ENCODE measurements at regions not wholly inside any gene's neighbourhood (a gene's known extent, or its start where the extent isn't known, plus 50 kb on each side); places are given as distances from the start of the nearest gene placed in this dataset.

DNA sequence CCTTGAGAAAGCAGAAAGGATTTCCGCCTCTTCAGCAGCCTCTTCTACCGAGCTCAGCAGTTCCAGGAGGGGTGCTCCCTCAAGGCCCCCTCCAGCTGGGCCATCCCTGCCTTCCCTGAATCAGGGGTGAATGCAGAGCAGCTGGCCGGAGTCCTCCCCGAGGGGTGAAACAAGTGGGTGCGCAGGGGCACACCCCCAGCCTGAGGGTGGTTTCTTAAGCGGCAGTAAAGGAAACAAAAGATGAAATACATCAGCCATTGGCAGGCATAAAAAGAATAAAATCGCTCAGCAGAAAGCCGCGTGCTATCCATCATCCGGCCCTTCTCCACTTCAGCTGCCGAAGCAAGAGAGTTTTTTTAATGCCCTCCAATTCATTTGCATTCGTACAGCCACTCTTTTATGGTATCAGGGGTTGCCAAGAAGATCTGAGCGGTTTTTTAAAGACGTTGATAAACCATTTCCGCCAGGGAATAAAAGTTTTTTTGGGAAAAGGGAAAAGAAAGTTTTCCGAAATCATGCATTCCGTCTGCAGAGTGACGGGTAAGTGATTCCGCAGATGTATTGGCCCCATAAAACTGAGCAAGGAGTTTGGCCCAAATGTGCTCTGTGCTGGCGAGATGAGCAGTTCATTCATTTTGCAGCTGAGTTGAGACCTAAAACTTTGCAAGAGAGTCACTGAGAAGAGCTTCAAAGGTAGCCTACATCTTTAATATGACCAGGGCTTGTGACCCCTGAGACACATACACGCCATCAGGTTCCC, 73.7 kb upstream of the ZC3H12A start:
- TF ChIP-seq, protein P1, sequence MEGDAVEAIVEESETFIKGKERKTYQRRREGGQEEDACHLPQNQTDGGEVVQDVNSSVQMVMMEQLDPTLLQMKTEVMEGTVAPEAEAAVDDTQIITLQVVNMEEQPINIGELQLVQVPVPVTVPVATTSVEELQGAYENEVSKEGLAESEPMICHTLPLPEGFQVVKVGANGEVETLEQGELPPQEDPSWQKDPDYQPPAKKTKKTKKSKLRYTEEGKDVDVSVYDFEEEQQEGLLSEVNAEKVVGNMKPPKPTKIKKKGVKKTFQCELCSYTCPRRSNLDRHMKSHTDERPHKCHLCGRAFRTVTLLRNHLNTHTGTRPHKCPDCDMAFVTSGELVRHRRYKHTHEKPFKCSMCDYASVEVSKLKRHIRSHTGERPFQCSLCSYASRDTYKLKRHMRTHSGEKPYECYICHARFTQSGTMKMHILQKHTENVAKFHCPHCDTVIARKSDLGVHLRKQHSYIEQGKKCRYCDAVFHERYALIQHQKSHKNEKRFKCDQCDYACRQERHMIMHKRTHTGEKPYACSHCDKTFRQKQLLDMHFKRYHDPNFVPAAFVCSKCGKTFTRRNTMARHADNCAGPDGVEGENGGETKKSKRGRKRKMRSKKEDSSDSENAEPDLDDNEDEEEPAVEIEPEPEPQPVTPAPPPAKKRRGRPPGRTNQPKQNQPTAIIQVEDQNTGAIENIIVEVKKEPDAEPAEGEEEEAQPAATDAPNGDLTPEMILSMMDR (IDR thresholded peaks at IDR 0.05; ENCODE audit: low read depth, low read length, missing control alignments) = no peak
- in situ Hi-C loops (cut with HindIII; ENCODE audit: low pct_ligation_motif_present, low sequenced_read_pairs) = no loop called here
- DNase-seq = no peak
- no peak overlapping the region for H3K27ac ChIP-seq
- no peak overlapping the region for H3K4me3 ChIP-seq (ENCODE audit: low read depth, low read length)
- no peaks in the 10 kb centered on the region for H3K36me3 ChIP-seq (replicated peaks)
- H3K27me3 ChIP-seq (replicated peaks) = no peaks in the 10 kb centered on the region

DNA sequence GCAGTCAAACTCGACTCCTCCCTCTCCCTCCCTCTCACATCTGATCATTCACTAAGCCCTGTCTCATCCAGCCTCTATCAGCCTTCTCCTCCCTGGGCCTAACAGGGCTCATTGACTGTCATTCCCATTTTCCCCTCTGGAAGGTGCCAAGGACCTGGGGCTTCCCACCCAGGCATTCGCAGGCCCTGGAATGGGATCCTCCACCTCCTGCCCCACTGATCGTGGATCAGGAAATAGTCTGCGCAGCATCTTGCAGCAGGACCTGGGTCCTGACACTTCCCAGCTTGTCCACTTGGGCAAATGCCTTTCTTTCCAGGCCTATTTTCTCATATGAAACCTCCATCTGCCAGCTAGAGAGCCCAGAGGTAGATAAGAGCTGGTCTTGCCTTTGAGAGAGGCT, 71.2 kb upstream of the ZC3H12A start:
- Histone ChIP-seq H3K27me3 (replicated peaks) (no peaks in the 10 kb centered on the region), H3K4me3 (ENCODE audit: low read depth, low read length) (no peak overlapping the region), H3K27ac (no peak overlapping the region), H3K36me3 (replicated peaks) (no peaks in the 10 kb centered on the region)
- in situ Hi-C loops (cut with HindIII; ENCODE audit: low pct_ligation_motif_present, low sequenced_read_pairs) = no loop called here
- DNase-seq = no peak
- TF ChIP-seq, protein P1 (IDR thresholded peaks at IDR 0.05; ENCODE audit: low read depth, low read length, missing control alignments) = no peak

DNA sequence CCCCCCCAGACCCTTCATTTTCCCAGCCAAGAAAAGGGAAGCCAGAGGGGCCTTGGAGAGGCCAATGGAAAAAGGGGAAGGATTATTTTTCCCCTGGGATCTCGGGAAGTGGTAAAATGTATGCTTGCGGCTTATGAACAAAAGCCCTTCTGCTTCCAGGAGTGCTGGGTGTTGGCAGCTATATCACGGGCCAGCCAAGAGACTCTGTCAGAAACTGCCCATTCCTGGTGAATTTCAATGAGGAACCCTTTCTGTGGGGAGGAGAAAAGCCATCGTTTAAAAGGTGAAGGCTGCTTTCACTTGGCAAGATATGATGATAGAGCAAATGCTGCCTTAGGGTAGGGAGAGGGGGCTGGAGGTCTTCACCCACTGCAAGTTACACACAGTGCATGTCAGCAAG, 69.7 kb upstream of the ZC3H12A start:
- no peaks in the 10 kb centered on the region for H3K27me3 ChIP-seq (replicated peaks)
- H3K4me3 ChIP-seq (ENCODE audit: low read depth, low read length) = no peak overlapping the region
- H3K36me3 ChIP-seq (replicated peaks) = no peaks in the 10 kb centered on the region
- H3K27ac ChIP-seq = no peak overlapping the region
- TF ChIP-seq, protein P1 (IDR thresholded peaks at IDR 0.05; ENCODE audit: low read depth, low read length, missing control alignments) = no peak
- in situ Hi-C loops (cut with HindIII; ENCODE audit: low pct_ligation_motif_present, low sequenced_read_pairs) = no loop called here
- DNase-seq = no peak

DNA sequence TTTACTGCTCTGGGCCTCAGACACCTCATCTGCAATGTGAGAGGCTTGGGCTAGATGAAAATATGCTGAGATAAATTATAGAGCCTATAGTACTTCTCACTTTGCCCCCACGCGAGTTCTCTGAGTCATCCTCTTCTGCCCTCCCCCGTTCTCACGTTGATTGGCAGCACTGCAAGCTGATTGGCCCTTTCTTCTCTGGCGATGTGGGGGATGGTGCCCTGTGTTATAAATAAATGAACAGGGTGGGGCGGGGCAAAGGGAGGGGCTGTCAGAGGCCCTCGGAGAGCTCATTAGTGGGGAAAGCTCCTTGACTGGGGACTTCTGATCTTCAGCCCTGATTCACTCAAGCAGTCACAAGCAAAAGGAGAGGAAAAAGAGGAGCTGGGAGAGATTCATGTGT, 64.3 kb upstream of the ZC3H12A start:
- Histone ChIP-seq H3K27me3 (replicated peaks) (no peaks in the 10 kb centered on the region), H3K4me3 (ENCODE audit: low read depth, low read length) (no peak overlapping the region), H3K27ac (no peak overlapping the region), H3K36me3 (replicated peaks) (no peaks in the 10 kb centered on the region)
- no peak for DNase-seq
- in situ Hi-C loops (cut with HindIII; ENCODE audit: low pct_ligation_motif_present, low sequenced_read_pairs) = no loop called here
- TF ChIP-seq, protein P1 (IDR thresholded peaks at IDR 0.05; ENCODE audit: low read depth, low read length, missing control alignments) = no peak

DNA sequence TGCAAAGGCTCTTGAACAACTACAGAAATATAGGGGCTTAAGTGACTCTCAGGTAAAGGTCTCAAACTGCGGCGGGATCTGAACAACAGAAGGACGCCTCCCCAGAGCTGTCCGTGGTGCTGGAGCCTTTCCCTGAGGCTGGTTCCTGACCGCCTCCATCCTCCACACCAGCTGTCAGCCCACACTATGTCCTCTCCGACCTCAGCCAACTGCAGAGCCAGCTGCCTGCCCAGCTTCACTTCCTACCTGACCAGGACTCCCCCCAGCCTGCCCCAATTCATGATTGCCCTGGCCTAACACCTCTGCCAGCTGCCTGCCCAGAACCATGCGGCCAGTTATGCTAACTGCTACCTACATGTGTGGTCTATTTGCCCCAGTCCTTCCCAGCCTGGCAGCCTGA, 63.6 kb upstream of the ZC3H12A start:
- no peaks in the 10 kb centered on the region for H3K27me3 ChIP-seq (replicated peaks)
- no peaks in the 10 kb centered on the region for H3K36me3 ChIP-seq (replicated peaks)
- peak; percentile 18 for DNase-seq
- TF ChIP-seq, protein P1 (IDR thresholded peaks at IDR 0.05; ENCODE audit: low read depth, low read length, missing control alignments) = no peak
- in situ Hi-C loops (cut with HindIII; ENCODE audit: low pct_ligation_motif_present, low sequenced_read_pairs) = no loop called here
- H3K27ac ChIP-seq = no peak overlapping the region
- H3K4me3 ChIP-seq (ENCODE audit: low read depth, low read length) = no peak overlapping the region

Data from brain microvascular endothelial cell (primary cell).